Endothelial cell (in vitro differentiated cells): ENCODE measurements at regions not wholly inside any gene's neighbourhood (a gene's known extent, or its start where the extent isn't known, plus 50 kb on each side); places are given as distances from the start of the nearest gene placed in this dataset.
A peak's percentile ranks its signal among the peaks of the same experiment; 100 is the strongest.

ENCODE experiments used
- DNase-seq: peaks from one replicate; pipeline ENCODE4 v3.0.0; 2021; ENCODE audit warnings: low spot score
- H3K27ac Mint-ChIP-seq: one replicate; pipeline ENCODE4 v1.8.0; 2021; ENCODE audit warnings: mixed read lengths, inconsistent platforms; ENCODE audit not compliant: unreplicated experiment
- H3K27me3 Mint-ChIP-seq: one replicate; pipeline ENCODE4 v1.8.0; 2021; ENCODE audit warnings: mild to moderate bottlenecking, moderate library complexity, mixed read lengths, inconsistent platforms; ENCODE audit not compliant: unreplicated experiment
- H3K36me3 Mint-ChIP-seq: one replicate; pipeline ENCODE4 v1.8.0; 2021; ENCODE audit warnings: mild to moderate bottlenecking, low read depth, mixed read lengths, inconsistent platforms; ENCODE audit not compliant: unreplicated experiment
- H3K4me1 Mint-ChIP-seq: one replicate; pipeline ENCODE4 v1.8.0; 2021; ENCODE audit warnings: mild to moderate bottlenecking, mixed read lengths, inconsistent platforms; ENCODE audit not compliant: unreplicated experiment
- H3K4me3 Mint-ChIP-seq: one replicate; pipeline ENCODE4 v1.8.0; 2021; ENCODE audit warnings: mild to moderate bottlenecking, mixed read lengths, inconsistent platforms; ENCODE audit not compliant: unreplicated experiment
- H3K9me3 Mint-ChIP-seq: one replicate; pipeline ENCODE4 v1.8.0; 2021; ENCODE audit warnings: mixed read lengths, inconsistent platforms; ENCODE audit not compliant: unreplicated experiment
- CTCF ChIP-seq: fragments of 200-600 bp; sonication (generic); IDR thresholded peaks from one replicate; pipeline ENCODE4 v1.5.0; 2021; ENCODE audit warnings: antibody characterized with exemption; ENCODE audit not compliant: unreplicated experiment

DNA sequence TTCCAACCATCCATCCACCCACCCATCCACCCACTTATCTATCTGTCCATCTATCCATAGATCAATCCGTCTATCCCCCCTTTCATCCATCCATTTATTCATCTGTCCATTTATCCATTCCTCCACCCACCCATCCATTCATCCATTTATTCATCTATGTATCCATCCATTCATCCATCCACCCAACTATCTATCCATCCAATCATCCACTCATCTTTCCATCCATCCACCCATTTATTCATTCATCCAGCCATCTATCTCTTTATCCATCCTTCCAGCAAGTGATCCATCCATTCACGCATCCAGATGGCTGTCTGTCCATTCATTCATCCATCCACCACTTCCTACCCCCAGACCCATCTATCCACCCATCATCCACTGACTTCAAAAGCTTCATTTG is 84.0 kb upstream of the CD99 start:
- Mint-ChIP-seq H3K9me3 (peaks cover 8% of the 10 kb centered on the region), H3K4me3 (peak overlapping the region; percentile 66), H3K36me3 (peaks cover 18% of the 10 kb centered on the region), H3K4me1 (peaks cover 16% of the 10 kb centered on the region), H3K27ac (peak overlapping the region; percentile 14), H3K27me3 (peaks cover 11% of the 10 kb centered on the region)
- DNase-seq: no peak
- no peak for TF ChIP-seq CTCF

GRCh38 chrX:2600564-2600963 is 90.5 kb upstream of the CD99 start:
- Mint-ChIP-seq H3K27ac (no peak overlapping the region), H3K36me3 (peaks cover 14% of the 10 kb centered on the region)

DNA sequence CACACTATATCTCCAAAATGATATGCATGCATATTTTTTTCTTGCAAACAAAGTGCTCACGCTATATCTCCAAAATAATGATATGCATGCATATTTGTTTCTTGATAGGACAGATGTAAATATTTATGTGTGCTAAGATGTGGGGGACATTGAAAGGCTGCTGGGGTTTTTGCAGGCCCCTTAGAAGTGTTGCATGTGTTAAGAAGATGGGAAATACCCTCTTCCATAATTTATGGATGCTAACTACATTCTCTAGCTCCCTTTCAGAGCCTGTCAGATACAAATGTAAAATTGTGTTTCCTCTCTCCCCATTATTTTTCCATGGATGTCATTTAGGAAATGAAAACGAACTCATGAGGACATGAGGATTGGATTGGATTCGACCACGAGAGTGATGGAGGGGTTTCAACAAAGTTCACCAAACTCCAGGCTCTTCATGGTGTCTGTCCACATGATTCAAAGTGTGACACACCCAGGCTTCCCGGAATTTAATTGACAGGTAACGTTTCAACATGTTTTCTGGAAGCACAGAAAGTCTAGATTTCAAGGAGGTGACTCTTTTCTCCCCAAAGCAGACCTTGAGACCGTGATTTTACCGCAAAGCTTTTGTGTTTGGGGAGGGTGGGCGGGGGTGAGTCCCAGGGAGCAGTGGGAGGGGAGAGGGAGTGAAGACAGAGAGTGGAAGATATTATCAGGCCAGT is 94.4 kb upstream of the CD99 start:
- H3K4me1 Mint-ChIP-seq: peaks cover 11% of the 10 kb centered on the region
- H3K4me3 Mint-ChIP-seq: no peak overlapping the region
- H3K9me3 Mint-ChIP-seq: no peaks in the 10 kb centered on the region
- peaks cover 6% of the 10 kb centered on the region for H3K36me3 Mint-ChIP-seq
- DNase-seq: no peak
- TF ChIP-seq CTCF: no peak
- peaks cover 3% of the 10 kb centered on the region for H3K27me3 Mint-ChIP-seq
- H3K27ac Mint-ChIP-seq: no peak overlapping the region

More at GRCh38 chrX:2600564-2600963, 90.5 kb upstream of the CD99 start:
- Mint-ChIP-seq H3K9me3 (no peaks in the 10 kb centered on the region), H3K4me3 (no peak overlapping the region), H3K27me3 (peaks cover 4% of the 10 kb centered on the region), H3K4me1 (no peaks in the 10 kb centered on the region)
- no peak for TF ChIP-seq CTCF
- no peak for DNase-seq

GRCh38 chrX:2596045-2596444 is 95.0 kb upstream of the CD99 start:
- no peaks in the 10 kb centered on the region for H3K9me3 Mint-ChIP-seq
- peaks cover 6% of the 10 kb centered on the region for H3K36me3 Mint-ChIP-seq
- peaks cover 11% of the 10 kb centered on the region for H3K4me1 Mint-ChIP-seq
- H3K4me3 Mint-ChIP-seq: no peak overlapping the region
- TF ChIP-seq CTCF: no peak
- no peak for DNase-seq
- H3K27ac Mint-ChIP-seq: no peak overlapping the region
- H3K27me3 Mint-ChIP-seq: peaks cover 3% of the 10 kb centered on the region

DNA sequence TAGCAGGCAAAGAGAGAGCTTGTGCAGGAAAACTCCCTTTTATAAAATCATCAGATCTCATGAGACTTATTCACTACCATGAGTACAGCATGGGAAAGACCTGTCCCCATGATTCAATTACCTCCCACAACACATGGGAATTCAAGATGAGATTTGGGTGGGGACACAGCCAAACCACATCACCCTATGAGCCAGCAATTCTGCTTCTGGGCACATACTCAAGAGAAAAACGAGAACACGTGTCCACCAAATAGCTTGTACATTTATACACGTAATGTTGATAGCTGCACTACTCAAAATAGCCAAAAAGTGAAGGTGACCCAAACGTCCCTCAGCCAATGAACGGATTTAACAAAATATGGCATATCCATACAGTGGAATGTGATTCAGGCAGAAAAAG is 94.5 kb upstream of the DHRSX start:
- peak overlapping the region; percentile 37 for H3K27ac Mint-ChIP-seq
- H3K36me3 Mint-ChIP-seq: peaks cover 6% of the 10 kb centered on the region
- peaks cover 3% of the 10 kb centered on the region for H3K27me3 Mint-ChIP-seq
- no peak for TF ChIP-seq CTCF
- no peaks in the 10 kb centered on the region for H3K9me3 Mint-ChIP-seq
- H3K4me1 Mint-ChIP-seq: peaks cover 11% of the 10 kb centered on the region
- no peak overlapping the region for H3K4me3 Mint-ChIP-seq
- DNase-seq: no peak
